C1 segment of cervical spinal cord (tissue), 14 donors: ENCODE measurements at regions not wholly inside any gene's neighbourhood (a gene's known extent, or its start where the extent isn't known, plus 50 kb on each side); places are given as distances from the start of the nearest gene placed in this dataset.
A peak's percentile ranks its signal among the peaks of the same experiment; 100 is the strongest.
"Not testable (repeated sequence)": the region's sequence is repeated elsewhere in the genome, so short reads cannot be mapped to it uniquely, and the experiment has no call there.

Source experiments
- DNase-seq, 14 donors: peaks; one replicate each; lab custom pipeline; 2025; lab: John Stamatoyannopoulos, UW

DNA sequence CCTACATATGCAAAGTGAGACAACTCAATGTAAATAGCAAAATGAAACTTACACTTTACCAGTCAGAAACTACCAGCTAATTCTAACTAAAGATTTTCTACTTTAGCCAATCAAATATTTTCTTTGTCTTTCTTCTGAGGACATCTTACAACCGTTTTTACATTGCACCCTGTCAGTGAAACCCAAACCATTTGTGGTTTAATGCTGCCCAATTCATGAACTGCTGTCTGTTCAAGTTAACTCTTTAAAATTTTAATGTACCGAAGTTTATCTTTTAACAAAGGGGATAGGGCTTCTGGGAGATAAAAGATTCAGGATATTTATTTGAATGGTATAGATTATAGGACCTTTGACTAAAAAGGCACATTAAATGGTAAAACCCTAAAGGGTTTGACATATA lies 121.3 kb upstream of the HDDC2 start:
- no peak for DNase-seq

DNA sequence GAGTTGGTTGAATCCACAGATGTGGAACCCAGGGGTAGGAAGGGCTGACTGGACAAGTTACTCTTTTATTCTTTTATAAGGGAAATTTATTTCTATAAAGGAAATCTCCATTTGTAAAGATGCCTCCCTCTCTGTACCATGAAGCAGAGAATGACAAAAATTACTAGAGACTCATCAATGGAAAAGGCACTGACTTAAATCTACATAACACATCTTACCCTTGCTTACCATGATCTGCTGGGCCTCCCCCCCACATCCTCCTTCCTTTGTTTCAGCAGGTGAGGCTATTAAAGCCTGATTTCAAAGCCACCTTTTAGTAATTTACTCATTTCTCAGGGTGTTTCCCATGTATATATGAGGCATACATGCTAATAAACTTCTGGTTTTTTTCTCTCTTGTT lies 130.2 kb upstream of the HDDC2 start:
- DNase-seq = no peak

- DNase-seq = no peak
Observed at GRCh38 chr6:125432963-125433362, 131.2 kb upstream of the HDDC2 start.

- no peak for DNase-seq
Observed at GRCh38 chr6:125434760-125435159, 133.0 kb upstream of the HDDC2 start.

DNA sequence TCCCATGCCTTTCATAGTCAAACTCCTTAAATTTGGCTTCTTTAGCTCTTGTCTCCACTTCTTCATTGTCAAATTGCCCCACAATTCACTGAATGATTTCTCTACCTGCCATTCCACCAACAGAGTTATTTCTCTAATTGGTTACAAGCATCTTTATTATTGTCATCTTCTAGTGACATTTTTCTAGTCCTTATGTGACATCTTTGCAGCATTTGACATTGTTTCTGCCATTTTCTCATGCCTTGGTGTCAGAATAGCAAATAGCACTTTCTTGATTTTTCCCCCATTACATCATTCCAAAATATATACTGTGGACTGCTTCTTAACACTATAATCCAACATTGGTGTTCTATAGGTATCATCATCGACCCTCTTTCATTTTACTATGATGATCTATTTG lies 137.7 kb upstream of the HDDC2 start:
- DNase-seq = no peak

- DNase-seq = peak in 7 of 14 donors; percentile 7 to 39 (median 20)
Observed at GRCh38 chr6:125444006-125444923, 142.5 kb upstream of the HDDC2 start.

GRCh38 chr6:125445054-125445453 lies 143.3 kb upstream of the HDDC2 start:
- DNase-seq = no peak

DNA sequence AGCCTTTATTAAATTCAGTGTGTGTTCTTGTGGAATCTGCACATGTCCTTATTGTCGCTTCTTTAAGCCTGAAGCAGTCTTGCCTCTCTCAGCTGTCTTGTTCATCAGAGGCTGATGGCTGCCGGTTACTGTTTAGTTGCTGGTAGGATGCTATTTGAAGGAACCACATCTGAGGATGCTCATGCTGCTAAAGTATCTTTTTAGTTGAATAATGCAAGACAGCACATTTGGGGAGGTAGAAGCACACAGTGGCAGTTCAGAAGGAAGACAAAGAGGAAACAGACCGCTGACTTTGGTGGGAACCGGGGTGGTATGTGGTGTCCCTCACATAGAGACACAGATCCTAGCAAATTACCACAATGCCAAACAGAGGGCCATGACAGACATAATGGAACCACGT lies 144.2 kb upstream of the HDDC2 start:
- DNase-seq = no peak

- no peak for DNase-seq
Observed at GRCh38 chr6:125451750-125452149, 150.0 kb upstream of the HDDC2 start.

GRCh38 chr6:125453516-125453915 lies 151.7 kb upstream of the HDDC2 start:
- DNase-seq = no peak

GRCh38 chr6:125454351-125454750 lies 152.6 kb upstream of the HDDC2 start:
- DNase-seq = no peak

- DNase-seq = not testable (repeated sequence)
Observed at GRCh38 chr6:125458493-125458892, 156.7 kb upstream of the HDDC2 start.

DNA sequence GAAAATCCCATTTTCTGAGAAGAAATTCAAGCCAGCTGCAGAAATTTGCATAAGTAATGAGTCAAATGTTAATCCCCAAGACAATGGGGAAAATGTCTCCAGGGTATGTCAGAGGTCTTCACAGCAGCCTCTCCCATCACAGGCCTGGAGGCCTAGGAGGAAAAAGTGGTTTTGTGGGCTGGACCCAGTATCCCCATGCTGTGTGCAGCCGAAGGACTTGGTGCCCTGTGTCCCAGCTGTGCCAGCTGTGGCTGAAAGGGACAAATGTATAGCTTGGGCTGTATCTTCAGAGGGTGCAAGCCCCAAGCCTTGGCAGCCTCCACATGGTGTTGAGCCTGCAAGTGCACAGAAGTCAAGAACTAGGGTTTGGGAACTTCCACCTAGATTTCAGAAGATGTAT lies 163.6 kb upstream of the HDDC2 start:
- not testable (repeated sequence) for DNase-seq

- DNase-seq = no peak
Observed at GRCh38 chr6:125469915-125470314, 168.1 kb upstream of the HDDC2 start.

- no peak for DNase-seq
Observed at GRCh38 chr6:125471667-125472066, 169.9 kb upstream of the HDDC2 start.

- no peak for DNase-seq
Observed at GRCh38 chr6:125474061-125474460, 172.3 kb upstream of the HDDC2 start.

GRCh38 chr6:125477156-125477555 lies 175.4 kb upstream of the HDDC2 start:
- DNase-seq = no peak

DNA sequence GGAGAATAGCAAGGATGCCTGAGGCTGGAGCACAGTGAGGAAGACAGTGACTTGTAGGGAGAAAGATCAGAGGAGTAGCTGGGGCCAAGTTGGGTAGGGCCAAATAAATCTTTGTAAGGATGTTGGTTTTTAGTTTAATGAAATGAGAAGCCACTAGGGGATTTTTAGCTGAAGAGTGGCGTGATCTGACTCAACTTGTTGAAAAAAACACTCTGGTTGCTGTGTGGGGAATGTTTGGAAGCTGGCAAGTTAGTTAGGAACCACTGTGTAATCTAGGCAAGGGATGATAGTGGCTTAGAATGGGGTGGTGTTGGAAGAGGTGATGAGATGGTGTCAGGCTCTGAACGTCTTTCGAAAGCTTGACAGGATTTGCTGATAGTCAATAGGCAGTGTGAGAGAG lies 176.1 kb upstream of the HDDC2 start:
- no peak for DNase-seq

DNA sequence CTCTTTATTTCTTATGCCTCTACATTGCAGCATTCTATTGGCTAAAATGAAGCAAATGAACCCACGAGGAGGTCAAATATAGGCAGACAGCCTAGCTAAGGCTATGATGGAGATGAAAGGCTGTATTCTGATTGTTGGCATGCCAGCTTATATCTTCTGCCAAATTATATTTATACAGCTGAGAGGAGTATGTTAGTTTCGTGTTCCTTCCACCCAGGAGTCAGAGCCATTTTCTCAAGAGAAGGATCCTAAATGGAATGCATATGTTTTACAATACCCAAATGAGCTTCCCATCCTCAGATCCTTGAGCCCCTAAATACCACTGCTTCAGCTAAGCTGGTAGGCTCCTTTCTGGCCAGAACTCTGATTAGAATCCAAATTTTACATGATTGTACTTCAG lies 178.4 kb upstream of the HDDC2 start:
- no peak for DNase-seq

DNA sequence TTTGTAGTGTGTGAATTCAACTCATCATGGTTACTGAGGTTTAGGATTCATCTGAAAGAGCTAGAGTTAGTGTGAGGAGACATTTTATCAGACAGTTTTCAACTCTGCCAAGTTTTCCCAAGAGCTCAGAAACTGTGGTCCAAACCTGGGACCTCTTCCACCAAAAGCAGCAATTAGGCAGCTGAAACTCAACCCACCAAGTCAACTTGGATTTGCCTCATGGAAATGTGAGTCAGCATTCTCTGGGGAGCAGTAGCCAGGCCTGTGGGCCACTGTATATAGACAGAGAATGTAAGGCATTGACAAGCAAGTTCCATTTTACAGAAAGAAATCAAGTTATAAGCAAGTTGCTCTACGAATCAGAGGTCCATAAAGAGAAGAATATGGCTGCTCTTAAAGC lies 178.8 kb upstream of the HDDC2 start:
- DNase-seq = no peak

- no peak for DNase-seq
Observed at GRCh38 chr6:125481056-125481455, 179.3 kb upstream of the HDDC2 start.

DNA sequence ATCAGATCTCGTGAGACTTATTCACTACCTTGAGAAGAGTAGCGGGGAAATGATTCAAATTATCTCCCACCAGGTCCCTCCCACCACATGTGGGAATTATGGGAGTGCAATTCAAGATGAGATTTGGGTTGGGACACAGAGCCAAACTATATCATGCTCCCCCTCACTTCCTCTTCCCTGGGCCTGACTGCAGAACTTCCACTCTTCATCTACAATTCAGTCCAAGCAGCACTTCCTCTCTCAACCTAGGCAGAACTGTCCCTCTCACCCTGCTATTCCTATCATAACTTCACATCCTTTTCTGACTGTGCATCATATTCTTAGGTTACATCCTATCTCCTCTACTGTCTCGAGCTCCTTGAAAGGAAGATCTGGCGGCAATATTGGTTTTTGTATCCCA lies 184.0 kb upstream of the HDDC2 start:
- DNase-seq = no peak

DNA sequence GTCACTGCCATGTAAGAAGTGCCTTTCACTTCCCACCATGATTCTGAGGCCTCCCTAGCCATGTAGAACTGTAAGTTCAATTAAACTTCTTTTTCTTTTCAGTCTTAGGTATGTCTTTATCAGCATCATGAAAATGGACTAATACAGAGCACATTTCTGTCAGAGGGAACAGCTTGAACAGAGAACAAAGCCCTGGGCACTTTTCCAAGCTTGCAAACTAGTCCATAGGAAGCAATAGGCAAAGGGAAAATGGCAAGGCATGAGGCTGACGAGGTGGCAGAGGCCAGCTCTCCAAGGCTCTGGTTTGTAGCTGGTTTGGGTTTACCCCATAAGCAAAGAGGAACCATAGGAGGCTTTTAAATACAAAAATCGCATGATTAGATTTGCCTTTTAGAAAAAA lies 185.1 kb upstream of the HDDC2 start:
- no peak for DNase-seq
